Erythroblast (primary cell): ENCODE measurements at regions not wholly inside any gene's neighbourhood (a gene's known extent, or its start where the extent isn't known, plus 50 kb on each side); places are given as distances from the start of the nearest gene placed in this dataset.

Source experiments
- GATA1 ChIP-seq: IDR thresholded peaks from 2 replicates; pipeline ENCODE4 v1.6.1; 2011; ENCODE audit warnings: low read depth, mild to moderate bottlenecking, control low read depth, low read length, moderate library complexity
- POLR2A ChIP-seq: IDR thresholded peaks from 2 replicates; pipeline ENCODE4 v1.6.1; 2011; ENCODE audit warnings: mild to moderate bottlenecking, low read length

DNA sequence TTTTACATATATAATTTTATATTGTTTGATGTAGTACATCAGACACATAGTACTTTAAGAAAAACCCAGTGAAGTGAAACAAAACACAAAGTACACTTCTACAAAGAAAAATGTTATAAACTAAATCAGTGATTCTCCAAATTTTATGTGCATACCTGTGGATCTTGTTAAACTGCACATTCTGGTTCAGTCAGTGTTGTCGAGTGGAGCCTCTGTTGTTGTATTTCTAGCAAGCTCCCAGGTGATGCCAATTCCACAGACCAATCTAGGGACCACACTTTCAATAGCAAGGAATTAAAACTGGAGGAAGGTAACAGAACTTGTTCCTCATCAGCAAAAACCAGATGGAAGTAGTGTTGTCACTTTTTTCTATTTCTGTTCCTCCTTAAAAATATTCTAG lies 183.8 kb upstream of the CD180 start:
- TF ChIP-seq POLR2A (no peak), GATA1 (no peak)
